Stimulated activated CD8-positive, alpha-beta memory T cell treated with anti-CD3 and anti-CD28 coated beads, Interleukin-15, amount 100 ng/mL, for 48 hours (primary cell): ENCODE measurements at regions not wholly inside any gene's neighbourhood (a gene's known extent, or its start where the extent isn't known, plus 50 kb on each side); places are given as distances from the start of the nearest gene placed in this dataset.
"Not testable (repeated sequence)": the region's sequence is repeated elsewhere in the genome, so short reads cannot be mapped to it uniquely, and the experiment has no call there.

Source experiments
- DNase-seq, 2 donors: peaks; one replicate each; pipeline ENCODE4 v3.0.0-alpha.2; 2020; ENCODE audit warnings: low read depth in 2 of 2

- DNase-seq = no peak
These were observed 125.4 kb upstream of the SLC30A5 start for GRCh38 chr5:68968429-68968828.

GRCh38 chr5:68970617-68971016 lies 123.2 kb upstream of the SLC30A5 start:
- no peak for DNase-seq

GRCh38 chr5:68973696-68974095 lies 120.1 kb upstream of the SLC30A5 start:
- DNase-seq = no peak

GRCh38 chr5:68983043-68983442 lies 110.8 kb upstream of the SLC30A5 start:
- DNase-seq = no peak

DNA sequence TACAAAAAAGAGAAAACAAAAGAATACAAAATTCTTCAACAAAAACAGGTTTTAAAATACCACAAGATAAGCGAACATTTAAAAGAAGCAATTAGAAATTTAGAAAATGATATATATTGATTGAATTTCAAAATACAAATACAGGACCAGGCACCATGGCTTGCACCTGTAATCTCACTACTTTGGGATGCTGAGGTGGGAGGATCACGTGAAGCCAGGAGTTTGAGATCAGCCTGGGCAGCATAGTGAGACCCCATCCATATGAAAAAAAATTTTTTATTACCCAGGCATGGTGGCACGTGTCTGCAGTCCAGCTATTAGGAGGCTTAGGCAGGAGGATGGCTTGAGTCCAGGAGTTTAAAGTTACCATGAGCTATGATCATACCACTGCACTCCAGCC lies 109.9 kb upstream of the SLC30A5 start:
- no peak for DNase-seq

DNA sequence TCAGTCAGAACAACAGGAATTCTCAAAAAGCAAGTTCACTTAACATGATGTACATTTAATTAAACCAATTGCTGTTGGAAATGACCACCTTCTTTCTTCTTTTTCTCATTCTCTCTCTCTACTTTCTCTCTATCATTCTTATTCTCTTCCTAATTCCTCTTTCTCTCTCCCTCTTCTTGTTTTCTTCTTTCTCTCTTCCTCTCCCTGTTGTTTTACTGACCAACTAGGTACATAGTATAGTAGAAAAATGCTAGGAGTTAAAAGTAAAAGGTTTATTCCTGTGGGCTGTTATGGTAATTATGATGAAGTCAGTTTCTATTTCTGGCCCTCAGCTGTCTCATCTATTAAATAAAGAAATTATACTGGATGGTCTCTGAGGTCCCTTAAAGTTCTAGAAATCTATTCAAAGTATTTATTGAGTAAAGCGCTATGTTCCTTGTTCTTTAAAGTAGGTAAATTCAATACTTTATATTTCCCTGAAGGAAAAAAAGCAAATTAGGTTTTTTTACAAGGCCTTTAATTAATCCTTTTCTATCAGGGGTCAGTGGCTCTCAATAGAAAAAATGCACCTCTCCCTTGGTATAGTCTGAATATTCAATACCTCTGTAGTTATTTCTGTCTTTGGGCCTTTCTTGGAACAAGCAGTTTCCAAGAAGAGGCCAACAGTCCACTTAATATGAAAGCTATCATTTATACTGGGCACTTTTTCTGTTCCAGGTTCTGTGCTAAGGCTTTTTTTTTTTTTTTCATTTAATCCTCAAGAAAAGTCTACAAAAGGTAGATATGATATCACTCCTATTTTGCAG lies 102.3 kb upstream of the SLC30A5 start:
- no peak for DNase-seq

- DNase-seq = no peak
These were observed 99.2 kb upstream of the SLC30A5 start for GRCh38 chr5:68994645-68995044.

GRCh38 chr5:68995845-68996545 lies 97.8 kb upstream of the SLC30A5 start:
- DNase-seq = no peak

GRCh38 chr5:68999181-68999580 lies 94.6 kb upstream of the SLC30A5 start:
- DNase-seq = no peak

GRCh38 chr5:69000216-69000919 lies 93.4 kb upstream of the SLC30A5 start:
- DNase-seq = no peak

GRCh38 chr5:69000949-69001348 lies 92.9 kb upstream of the SLC30A5 start:
- DNase-seq = no peak

DNA sequence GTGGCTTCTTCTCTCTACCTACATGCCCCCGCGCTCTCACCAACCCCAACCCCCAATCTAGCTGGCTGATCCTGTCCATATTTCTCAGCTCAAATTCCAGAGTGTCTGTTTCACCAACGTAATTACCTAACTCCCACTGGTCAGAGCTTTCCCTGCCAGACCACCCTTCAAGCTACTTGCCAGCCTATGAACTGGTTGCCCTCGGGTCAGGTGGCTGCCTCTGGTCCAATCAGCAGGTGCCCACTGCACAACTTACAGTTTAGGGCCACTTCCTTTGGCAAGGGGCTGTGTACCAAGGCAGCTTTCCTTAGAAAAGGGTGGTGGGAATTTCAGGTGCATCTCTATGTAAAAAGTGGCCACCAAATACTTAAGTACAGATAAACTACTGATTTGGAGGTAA lies 92.2 kb upstream of the SLC30A5 start:
- no peak for DNase-seq

DNA sequence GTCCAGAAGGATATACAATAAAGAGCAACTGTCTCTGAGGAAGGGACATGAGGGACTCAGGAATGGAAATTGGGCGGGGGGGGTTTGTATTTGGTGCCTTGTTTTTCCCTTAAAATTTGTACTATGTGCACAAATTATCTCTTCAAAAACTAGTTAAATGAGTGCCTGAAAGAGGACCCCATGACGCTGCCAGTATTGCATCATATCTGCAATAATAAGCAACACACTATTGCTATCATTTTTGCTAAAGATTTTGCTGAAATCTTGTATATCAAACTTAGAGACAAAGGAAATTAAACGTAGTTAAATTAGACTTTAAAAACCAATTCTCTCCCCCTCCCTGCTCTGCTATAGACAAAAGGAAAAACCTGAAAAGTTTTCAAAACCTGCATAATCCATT lies 89.7 kb upstream of the SLC30A5 start:
- DNase-seq = no peak

DNA sequence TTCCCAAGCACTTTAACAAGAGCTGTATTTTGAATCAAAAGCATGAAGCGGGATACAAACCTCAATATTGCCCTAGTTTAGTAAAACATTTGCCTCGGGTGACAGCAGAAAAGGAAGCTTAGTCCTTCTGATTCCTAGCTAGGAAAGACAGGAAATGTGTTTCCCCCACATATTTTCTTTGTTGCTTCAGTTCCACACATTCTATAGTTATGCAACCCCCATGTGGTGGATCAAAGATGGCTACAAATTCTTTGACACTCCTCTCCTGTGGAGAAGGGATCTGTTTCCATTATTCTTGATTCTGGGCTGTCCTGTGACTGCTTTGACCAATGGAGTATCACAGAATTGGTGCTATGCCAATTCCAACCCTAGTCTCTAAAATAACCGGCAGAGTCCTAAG lies 89.1 kb upstream of the SLC30A5 start:
- DNase-seq = no peak

DNA sequence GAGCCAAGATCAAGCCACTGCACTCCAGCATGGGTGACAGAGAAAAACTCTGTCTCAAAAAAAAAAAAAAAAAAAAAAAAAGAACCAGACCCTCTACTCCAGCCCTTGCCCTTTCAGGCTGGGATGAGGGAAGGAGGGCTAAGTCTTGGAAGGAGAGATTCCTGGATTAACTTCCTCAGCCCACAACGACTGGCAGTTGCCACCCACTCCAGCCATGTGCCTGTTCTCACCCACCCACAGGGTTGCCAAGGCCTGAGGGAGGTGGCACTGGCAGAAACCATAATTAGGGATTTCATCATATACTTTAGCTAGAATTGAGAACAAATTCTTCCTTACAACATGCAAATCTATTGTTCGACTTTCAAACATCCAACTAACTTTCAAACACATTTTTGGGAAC lies 87.8 kb upstream of the SLC30A5 start:
- DNase-seq = no peak

- no peak for DNase-seq
These were observed 86.7 kb upstream of the SLC30A5 start for GRCh38 chr5:69007163-69007562.

GRCh38 chr5:69007726-69008368 lies 86.0 kb upstream of the SLC30A5 start:
- DNase-seq = peak; percentile 31 to 35

GRCh38 chr5:69010476-69010875 lies 83.3 kb upstream of the SLC30A5 start:
- DNase-seq = no peak

GRCh38 chr5:69011910-69012309 lies 81.9 kb upstream of the SLC30A5 start:
- DNase-seq = no peak

GRCh38 chr5:69013481-69013880 lies 80.3 kb upstream of the SLC30A5 start:
- DNase-seq = no peak

DNA sequence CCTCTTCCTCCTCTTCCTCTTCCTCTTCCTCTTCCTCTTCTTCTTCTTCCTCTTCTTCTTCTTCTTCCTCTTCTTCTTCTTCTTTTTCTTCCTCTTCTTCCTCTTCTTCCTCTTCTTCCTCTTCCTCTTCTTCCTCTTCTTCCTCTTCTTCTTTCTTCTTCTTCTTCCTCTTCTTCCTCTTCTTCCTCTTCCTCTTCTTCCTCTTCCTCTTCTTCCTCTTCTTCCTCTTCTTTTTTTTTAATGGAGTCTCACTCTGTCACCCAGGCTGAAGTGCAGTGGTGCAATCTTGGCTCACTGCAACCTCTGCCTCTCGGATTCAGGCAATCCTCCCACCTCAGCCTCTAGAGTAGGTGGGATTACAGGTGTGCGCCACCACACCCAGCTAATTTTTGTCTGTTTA lies 79.8 kb upstream of the SLC30A5 start:
- not testable (repeated sequence) for DNase-seq

GRCh38 chr5:69019668-69020375 lies 74.0 kb upstream of the SLC30A5 start:
- DNase-seq = no peak
